ENCODE measurements at regions not wholly inside any gene's neighbourhood (a gene's known extent, or its start where the extent isn't known, plus 50 kb on each side); places are given as distances from the start of the nearest gene placed in this dataset.

- Histone ChIP-seq H3K4me1 (no peaks in the 10 kb centered on the region), H3K36me3 (no peaks in the 10 kb centered on the region), H3K9me3 (peaks cover 0 to 28% (median 0%) of the 10 kb centered on the region in 11 donors), H3K27me3 (no peaks in the 10 kb centered on the region), H3K27ac (no peak overlapping the region), H3K4me3 (no peak overlapping the region)
- no peak for TF ChIP-seq CTCF (IDR thresholded peaks at IDR 0.05)
- intact Hi-C loops (cut with DNase I): no loop called here
- DNase-seq (no peak), ATAC-seq (no peak)
- WGBS, 2 donors: 63 to 69% methylated on average over 3 of the region's 3 CpGs
Observed at GRCh38 chr1:239253032-239253431, 133.3 kb upstream of the CHRM3 start.

GRCh38 chr1:239250353-239251035 lies 135.9 kb upstream of the CHRM3 start:
- Histone ChIP-seq H3K4me1 (no peaks in the 10 kb centered on the region), H3K36me3 (no peaks in the 10 kb centered on the region), H3K4me3 (no peak overlapping the region), H3K9me3 (peaks cover 0 to 8% (median 0%) of the 10 kb centered on the region in 11 donors), H3K27ac (no peak overlapping the region), H3K27me3 (no peaks in the 10 kb centered on the region)
- no peak for TF ChIP-seq CTCF (IDR thresholded peaks at IDR 0.05)
- no peak for ATAC-seq
- intact Hi-C loops (cut with DNase I): no loop called here
- 72 to 75% methylated on average over 5 of the region's 5 CpGs for WGBS, 2 donors
- DNase-seq: no peak

- peaks cover 0 to 5% (median 0%) of the 10 kb centered on the region in 11 donors for H3K9me3 ChIP-seq
- TF ChIP-seq CTCF (IDR thresholded peaks at IDR 0.05): no peak
- H3K4me1 ChIP-seq: no peaks in the 10 kb centered on the region
- H3K36me3 ChIP-seq: no peaks in the 10 kb centered on the region
- DNase-seq (no peak), ATAC-seq (no peak)
- H3K4me3 ChIP-seq: no peak overlapping the region
- H3K27ac ChIP-seq: no peak overlapping the region
- H3K27me3 ChIP-seq: no peaks in the 10 kb centered on the region
- intact Hi-C loops (cut with DNase I): no loop called here
Observed at GRCh38 chr1:239247285-239247684, 139.1 kb upstream of the CHRM3 start.

- ATAC-seq (no peak), DNase-seq (no peak)
- peaks cover 0 to 5% (median 0%) of the 10 kb centered on the region in 11 donors for H3K9me3 ChIP-seq
- no peak overlapping the region for H3K27ac ChIP-seq
- no peaks in the 10 kb centered on the region for H3K4me1 ChIP-seq
- no peaks in the 10 kb centered on the region for H3K36me3 ChIP-seq
- WGBS, 2 donors: 86 to 91% methylated on average over 2 of the region's 2 CpGs
- intact Hi-C loops (cut with DNase I): no loop called here
- no peak overlapping the region for H3K4me3 ChIP-seq
- H3K27me3 ChIP-seq: no peaks in the 10 kb centered on the region
- no peak for TF ChIP-seq CTCF (IDR thresholded peaks at IDR 0.05)
Observed at GRCh38 chr1:239244084-239244483, 142.3 kb upstream of the CHRM3 start.

All from heart right ventricle (tissue), 16 donors.